GM20000 (cell line): ENCODE measurements at regions not wholly inside any gene's neighbourhood (a gene's known extent, or its start where the extent isn't known, plus 50 kb on each side); places are given as distances from the start of the nearest gene placed in this dataset.

ENCODE experiments used
- DNase-seq: peaks from one replicate; pipeline ENCODE4 v3.0.0; 2012; ENCODE audit warnings: low spot score
- CTCF ChIP-seq: IDR thresholded peaks from 2 replicates; pipeline ENCODE4 v1.5.1; 2012; ENCODE audit warnings: mild to moderate bottlenecking, control low read depth; ENCODE audit errors: extremely low read depth, missing control alignments

- no peak for DNase-seq
These were observed 210.7 kb downstream of the CDH26 start for GRCh38 chr20:60168963-60169362.

DNA sequence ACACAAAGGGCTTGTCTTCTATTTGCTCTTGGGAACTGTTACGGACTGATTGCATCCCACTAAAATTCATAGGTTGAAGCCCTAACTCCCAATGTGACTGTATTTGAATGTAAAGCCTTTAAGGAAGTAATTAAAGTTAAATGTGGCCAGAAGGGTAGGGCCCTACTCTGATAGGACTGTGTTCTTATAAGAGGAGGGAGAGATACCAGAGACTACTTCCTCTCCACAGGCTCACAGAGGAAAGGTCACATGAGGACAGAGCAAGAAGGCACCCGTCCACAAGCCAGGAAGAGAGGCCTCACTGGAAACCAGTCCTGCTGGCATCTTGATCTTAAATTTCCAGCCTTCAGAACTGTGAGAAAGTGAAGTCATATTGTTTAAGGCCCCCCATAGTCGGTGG is 211.9 kb downstream of the CDH26 start:
- TF ChIP-seq CTCF: no peak
- no peak for DNase-seq

More at GRCh38 chr20:60168963-60169362, 210.7 kb downstream of the CDH26 start:
- no peak for TF ChIP-seq CTCF

DNA sequence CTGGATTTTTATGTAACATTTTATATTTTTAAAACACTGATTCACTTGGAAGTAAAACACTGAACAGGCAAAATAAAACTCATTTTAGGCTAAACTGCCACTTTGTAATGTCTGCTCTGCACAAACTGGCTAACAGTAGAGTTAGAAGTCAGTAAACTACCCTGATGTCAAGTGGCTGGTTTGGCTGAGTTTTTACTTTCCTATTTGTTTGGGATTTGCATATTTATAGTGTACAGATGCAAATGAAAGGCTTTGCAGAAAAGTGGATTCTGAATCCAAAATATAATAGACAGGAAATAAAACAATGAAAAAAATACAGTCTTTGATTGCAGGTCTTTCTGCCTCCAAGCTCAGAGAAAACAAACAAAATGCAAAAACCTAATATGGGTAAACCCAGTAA is 213.1 kb downstream of the CDH26 start:
- no peak for TF ChIP-seq CTCF
- DNase-seq: no peak

- no peak for DNase-seq
- TF ChIP-seq CTCF: no peak
These were observed 213.5 kb downstream of the CDH26 start for GRCh38 chr20:60171738-60172137.

GRCh38 chr20:60172346-60172984 is 214.2 kb downstream of the CDH26 start:
- no peak for TF ChIP-seq CTCF

GRCh38 chr20:60177080-60177479 is 218.9 kb downstream of the CDH26 start:
- DNase-seq: no peak
- no peak for TF ChIP-seq CTCF

More at GRCh38 chr20:60172346-60172984, 214.2 kb downstream of the CDH26 start:
- DNase-seq: no peak

DNA sequence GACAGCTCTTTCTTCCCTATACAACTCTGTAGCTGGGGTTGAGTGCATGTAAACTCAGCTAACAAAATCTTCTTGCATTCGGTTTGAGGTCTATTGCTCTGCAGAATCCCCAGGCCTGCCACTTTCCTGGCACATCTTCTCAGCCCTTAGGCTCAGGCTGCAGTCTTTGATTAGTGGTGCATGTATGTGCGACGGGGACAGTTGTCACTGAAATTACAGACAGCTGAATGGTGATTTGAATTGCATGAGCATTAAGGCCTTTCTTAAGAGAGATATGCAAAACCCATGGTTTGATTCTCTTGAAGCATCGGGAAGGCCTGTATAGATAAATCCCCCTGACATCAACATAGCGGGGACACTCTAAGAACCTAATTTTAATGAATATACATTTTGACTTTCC is 222.8 kb downstream of the CDH26 start:
- no peak for TF ChIP-seq CTCF
- no peak for DNase-seq
